CD4-positive, alpha-beta T cell treated with Interferon alpha-2 for 1 hour (primary cell): ENCODE measurements at regions not wholly inside any gene's neighbourhood (a gene's known extent, or its start where the extent isn't known, plus 50 kb on each side); places are given as distances from the start of the nearest gene placed in this dataset.

ENCODE experiments used
- DNase-seq, 2 donors: peaks; one replicate each; pipeline ENCODE4 v3.0.0-alpha.2; 2020 to 2022

GRCh38 chr10:33126742-33127141 lies 168.7 kb upstream of the ITGB1 start:
- peak in 1 of 2 donors; percentile 55 for DNase-seq

DNA sequence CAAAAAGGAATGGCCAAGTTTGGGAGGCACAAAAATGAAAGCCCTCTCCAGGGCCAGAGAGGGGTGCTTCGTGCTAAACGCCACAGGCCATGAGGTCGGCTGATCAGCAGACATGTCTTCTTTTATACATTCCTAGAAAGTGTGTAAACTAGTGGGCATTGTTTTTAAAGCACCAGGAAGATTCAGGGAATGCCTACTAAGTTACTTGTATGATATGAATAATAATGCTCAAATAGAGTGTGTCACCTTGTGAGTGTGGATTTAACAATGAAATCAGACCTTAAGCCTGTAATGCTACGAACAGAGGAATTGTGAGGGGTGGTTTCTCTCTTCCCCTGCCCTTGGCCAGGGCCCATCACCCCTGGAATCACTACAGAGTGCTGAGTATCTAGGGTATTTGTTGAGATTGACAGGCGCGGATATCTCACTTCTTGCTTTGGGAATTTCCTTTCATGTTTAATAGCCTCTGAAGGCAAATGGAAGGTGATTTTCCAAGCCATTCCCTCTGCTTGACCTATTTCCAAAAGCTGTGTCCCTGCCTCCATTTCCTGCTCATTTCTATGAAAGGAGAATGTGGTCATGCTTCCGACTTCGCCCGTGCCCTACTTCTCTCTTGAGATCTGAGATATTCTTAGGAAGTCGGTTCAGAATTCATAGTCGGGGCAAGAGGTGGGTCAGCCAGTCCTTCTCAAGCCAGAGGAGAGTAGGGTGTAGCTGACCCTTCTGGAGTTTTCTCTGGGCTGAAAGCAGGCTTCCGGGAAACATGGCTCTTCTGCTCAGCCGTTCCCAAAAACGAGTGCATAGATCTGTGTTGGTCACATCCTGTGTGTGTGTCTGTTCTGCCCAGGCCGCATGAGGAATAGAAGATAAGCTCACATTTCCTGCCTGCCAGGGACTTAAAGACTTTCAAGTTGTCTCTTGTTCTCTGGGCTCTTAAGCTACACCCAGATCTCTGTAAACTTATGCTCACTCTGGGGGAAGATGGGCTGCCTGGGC lies 167.8 kb upstream of the ITGB1 start:
- peak; percentile 59 to 83 for DNase-seq

DNA sequence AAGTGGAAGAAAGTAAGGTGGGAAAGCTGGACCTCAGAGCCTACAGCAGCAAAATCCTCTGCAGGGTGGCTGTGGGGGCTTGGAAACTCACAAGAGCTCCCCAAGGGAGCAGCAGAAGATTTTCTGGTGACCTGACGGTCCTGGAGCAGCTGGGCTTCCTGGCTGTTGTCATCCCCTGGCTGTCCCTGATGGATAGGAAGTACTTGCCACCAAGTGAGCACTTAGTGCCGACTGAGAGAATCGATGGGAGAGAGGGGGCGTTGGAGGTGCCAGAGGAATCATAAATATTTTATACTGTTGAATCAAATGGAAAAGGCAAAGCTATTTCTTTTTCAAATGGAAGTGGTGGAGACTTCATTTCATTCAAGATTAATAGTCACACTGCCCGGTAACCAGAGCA lies 167.1 kb upstream of the ITGB1 start:
- DNase-seq = no peak

- DNase-seq = no peak
These were observed 165.7 kb upstream of the ITGB1 start for GRCh38 chr10:33123680-33124079.

DNA sequence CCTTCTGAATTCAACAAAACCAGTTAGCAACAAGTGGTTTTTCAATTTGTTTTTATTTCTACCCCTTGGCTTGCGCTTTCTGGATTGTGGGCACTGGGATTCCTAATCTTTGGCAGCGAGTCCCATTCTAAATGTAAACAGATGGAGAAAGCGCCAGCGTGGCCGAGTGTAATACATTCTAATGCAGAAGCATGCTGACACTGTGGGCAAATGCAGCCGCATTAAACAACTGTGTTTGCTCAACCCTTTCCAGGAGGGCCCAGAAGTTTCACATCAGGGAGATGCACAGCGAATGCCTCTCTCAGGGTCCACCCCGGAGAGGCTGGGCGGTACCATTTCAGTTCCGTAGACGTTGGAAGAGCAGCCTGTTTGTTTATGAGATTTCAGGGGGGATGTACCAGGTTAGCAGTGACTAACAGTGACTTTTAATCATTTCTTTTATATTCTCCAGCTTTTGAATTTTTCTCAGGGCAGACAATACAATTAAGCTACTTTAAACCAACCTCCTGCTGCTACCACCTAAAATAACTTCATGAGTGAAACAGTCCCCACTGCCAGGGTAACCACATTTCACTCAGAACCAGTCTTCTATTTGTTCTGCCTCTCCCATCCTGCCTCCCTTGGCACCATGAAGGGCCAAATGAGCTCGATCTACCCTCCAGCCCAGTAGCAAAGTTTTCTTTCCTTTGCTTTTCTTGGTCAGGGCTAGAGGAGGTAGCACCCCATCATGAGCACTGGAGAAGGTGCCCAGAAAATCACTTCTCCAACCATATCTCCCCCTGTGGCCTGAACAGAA lies 164.2 kb upstream of the ITGB1 start:
- no peak for DNase-seq

DNA sequence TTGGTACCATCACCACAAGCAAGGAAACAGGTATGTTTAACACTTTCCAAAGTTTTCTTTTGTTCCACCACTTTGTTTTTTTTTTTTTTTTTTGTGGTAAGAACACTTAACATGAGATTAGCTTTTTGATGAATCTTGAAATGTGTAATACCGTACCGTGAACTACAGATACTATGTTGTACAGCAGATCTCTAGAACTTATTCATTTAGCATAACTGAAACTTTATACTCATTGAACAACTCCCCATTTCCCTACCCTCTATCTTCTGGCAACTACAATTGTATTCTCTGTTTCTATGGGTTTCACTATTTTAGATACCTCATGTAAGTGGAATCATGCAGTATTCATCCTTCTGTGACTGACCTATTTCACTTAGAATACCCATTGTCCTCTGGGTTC lies 162.7 kb upstream of the ITGB1 start:
- DNase-seq = no peak

DNA sequence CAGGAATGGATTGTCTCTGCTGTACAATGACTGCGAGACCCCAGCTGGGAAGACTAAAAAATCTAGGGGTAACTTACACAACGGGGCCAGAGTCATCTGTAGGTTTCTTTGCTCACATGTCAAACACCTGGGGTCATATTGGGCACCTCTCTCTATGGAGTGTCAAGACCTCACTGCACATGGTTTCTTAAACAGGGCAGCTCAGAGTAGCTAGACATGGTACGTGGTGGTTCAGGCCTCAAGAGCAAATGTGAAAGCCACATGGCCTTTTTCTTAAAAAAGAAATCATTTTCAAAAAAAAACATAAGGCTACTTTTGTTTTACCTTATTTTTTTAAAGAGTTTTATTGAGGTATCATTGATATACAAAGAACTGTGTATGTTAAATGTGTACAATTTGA lies 162.2 kb upstream of the ITGB1 start:
- no peak for DNase-seq

- DNase-seq = peak; percentile 64 to 87
These were observed 159.8 kb upstream of the ITGB1 start for GRCh38 chr10:33117816-33118215.

GRCh38 chr10:33117230-33117629 lies 159.2 kb upstream of the ITGB1 start:
- DNase-seq = peak in 1 of 2 donors; percentile 63

- DNase-seq = peak in 1 of 2 donors; percentile 75
These were observed 158.0 kb upstream of the ITGB1 start for GRCh38 chr10:33115738-33116719.

GRCh38 chr10:33114451-33114952 lies 156.5 kb upstream of the ITGB1 start:
- peak in 1 of 2 donors; percentile 75 for DNase-seq

DNA sequence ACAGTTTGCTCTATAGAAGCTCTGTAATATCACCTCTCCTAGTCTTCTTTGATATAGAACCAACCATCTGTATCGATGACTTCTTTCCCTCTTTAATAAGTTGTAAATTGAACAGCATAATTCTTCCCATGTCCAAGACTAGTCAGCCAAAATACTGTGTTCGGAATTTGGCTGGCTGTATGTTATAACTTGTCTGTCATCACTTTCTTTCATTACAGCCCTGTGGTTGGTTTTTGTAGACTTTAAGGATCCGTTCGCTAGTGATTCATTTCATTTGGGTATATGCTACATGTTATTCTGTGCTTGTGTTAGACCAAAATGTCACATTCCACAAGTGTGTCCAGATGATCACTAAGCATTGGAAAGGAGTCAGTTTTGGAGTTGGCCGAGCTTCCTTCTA lies 155.4 kb upstream of the ITGB1 start:
- no peak for DNase-seq

DNA sequence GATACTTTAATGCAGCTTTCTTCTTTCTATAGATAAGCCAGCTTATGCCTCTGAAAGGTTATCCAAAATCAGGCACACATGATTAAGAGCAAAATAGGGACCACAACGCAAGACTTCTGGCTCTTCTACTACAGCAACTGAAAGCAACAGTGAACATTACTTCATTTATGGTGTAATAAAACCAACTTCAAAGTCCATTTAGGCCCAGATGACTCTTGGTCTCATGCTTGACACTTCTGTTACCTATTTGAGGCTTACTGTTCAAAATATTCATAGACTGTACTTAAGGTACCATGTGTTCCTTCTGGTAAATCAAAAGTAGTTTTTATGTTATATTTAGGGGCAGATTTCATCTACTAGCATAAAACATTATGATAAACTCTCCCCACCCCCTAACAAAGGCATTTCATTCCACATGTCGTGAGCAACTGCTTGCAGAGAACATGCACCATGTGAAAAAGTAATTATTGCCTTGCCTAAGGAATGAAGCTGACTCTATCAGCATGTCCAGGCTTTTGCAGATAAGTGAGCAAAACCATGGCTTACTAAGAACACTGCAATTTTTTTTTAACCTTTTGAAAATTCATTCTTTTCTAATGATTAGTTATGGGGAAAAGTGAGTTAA lies 154.9 kb upstream of the ITGB1 start:
- DNase-seq = no peak

DNA sequence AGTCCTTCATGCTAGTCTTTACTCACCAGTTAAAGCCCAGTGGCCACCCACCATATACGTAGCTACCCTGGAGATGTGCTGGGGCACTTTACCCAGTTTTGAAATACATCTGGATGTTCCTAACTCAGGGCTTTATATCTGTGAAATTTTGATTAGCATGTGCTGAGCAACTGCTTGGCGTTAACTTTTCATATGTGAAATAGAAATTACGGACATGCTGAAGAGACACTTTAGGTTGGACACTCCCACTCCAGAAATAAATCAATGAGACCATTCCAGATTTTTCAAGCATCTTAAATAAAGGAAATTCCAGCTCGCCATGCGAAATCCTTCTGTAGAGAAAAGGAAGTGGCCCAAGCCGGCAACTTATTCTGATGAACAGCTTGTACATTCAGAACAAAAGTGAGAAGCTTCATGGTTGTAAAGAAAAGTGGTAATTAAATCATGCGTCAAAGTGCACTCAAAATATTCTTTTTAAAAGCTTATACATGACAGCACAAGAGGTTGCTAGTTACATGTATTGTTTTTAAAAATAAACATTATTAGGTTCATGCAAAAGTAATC lies 153.5 kb upstream of the ITGB1 start:
- DNase-seq = no peak

- peak; percentile 36 to 79 for DNase-seq
These were observed 151.9 kb upstream of the ITGB1 start for GRCh38 chr10:33109788-33110469.

DNA sequence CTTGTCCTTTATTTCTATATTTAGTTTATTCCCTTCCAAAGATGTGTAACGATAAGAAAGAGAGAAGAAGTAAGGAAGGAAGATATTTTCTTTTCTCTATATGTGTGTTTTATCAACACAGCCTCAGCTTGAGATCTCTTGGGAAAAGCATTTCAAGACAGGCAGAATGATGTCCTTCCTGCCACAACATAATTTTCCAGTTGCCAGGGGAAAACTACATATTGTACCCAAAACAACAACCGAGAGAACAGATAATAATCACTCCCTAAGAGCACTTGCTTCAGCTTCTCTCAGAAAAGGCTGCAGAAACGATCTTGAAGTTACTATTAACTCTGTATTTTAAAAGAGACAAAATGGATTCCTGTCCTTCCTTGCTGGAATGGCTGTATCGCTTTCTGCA lies 151.4 kb upstream of the ITGB1 start:
- DNase-seq = no peak

- no peak for DNase-seq
These were observed 149.9 kb upstream of the ITGB1 start for GRCh38 chr10:33107953-33108352.

DNA sequence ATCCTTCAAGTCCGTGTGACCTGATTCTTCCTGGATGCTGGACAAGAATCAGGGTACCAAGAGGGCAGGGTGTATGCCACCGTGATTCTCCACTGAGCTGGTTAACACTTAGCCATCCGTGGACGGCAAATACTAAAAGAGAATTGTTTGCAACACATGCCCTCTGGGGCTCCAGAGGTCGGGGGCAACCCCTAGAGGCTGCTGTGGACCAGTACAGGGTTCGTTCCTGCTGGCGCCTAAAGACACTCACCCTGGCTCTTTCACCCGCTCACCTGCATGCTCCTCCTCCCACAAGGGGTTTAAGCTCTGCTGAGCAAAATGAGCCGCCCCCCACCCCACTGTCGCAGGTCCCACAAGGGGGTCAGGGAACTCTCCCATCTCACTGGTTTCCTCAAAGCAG lies 148.7 kb upstream of the ITGB1 start:
- no peak for DNase-seq

DNA sequence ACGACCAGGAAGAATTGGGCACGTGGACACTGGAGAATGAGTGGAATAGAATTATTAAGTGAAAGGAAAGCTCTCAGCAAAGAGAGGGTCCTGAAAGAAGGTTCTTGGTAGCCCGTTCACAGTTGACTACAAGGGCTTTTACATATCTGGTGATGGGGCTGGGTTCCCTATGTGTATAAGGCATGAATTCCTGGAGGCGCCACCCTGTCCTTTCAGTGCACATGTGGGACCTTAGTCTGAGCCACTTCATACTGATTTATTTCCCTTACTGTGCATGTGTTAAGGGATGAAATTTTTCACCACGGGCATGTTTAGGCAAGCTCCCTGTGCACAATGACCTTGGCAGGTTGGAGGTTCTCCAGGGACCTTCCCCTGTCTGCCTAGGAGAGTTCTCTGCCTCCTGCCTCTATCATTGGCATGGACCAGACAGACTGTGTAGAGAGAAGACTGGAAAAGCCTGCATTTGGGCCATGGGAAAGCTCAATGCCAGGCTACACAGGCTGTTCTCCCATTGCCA lies 145.9 kb upstream of the ITGB1 start:
- no peak for DNase-seq

GRCh38 chr10:33102071-33102470 lies 144.0 kb upstream of the ITGB1 start:
- DNase-seq = no peak

- no peak for DNase-seq
These were observed 143.4 kb upstream of the ITGB1 start for GRCh38 chr10:33101392-33101787.
